NCI-H146 (cell line): ENCODE measurements at regions not wholly inside any gene's neighbourhood (a gene's known extent, or its start where the extent isn't known, plus 50 kb on each side); places are given as distances from the start of the nearest gene placed in this dataset.

ENCODE experiments used
- DNase-seq: peaks from one replicate; lab custom pipeline; 2025; lab: John Stamatoyannopoulos, UW

DNA sequence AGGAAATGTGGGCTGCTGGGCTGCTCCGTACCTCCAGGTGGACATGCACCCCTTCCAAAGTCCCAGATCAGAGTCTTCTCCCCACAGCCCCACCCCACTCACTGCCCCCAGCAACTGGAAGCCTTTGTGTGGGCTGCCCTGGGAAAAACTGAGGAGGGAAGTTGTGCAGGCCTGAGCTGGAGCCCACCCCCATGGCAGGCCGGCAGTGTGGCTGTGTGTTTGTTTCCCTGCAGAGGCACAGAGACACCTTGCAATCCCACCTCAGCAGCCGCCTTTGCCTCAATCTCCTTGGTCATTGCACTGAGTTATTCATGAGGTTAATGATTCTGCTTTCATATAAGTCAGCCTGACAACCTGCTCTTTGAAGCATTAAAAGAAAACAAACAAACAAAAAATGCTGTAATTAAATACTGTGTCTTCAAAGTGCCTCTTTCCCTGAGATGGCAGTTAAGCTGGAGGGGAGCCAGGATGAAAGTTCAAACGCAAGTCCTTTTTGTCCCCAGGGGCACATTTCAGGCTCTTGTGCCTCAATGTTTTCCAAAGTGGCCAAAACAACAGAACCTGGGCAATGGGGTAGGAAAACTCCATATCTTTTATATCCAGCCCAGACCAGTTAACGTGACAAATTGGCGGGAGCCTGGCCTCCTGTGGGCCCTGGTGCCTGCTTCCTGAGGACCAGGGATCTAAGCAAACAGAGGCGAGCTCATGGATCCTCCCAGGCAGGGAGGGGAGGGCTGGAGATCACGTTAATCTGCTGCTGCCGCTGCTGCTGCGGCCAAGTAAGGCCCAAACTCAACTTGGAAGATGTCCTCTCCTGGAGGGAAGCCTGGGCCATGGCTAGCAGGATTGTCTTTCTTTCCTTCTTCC, 51.9 kb upstream of the TSPAN11 start:
- DNase-seq, result peak; percentile 73

GRCh38 chr12:30870491-30871265, 55.9 kb upstream of the TSPAN11 start:
- no peak for DNase-seq

GRCh38 chr12:30867415-30867814, 59.1 kb upstream of the TSPAN11 start:
- no peak for DNase-seq

GRCh38 chr12:30866256-30866655, 60.3 kb upstream of the TSPAN11 start:
- no peak for DNase-seq

- DNase-seq, result no peak
Measured at GRCh38 chr12:30863839-30864238, 62.7 kb upstream of the TSPAN11 start.

- DNase-seq, result no peak
Measured at GRCh38 chr12:30862486-30862885, 64.1 kb upstream of the TSPAN11 start.

GRCh38 chr12:30859226-30859625, 67.3 kb upstream of the TSPAN11 start:
- DNase-seq, result no peak

GRCh38 chr12:30858471-30858870, 68.1 kb upstream of the TSPAN11 start:
- DNase-seq, result no peak

- DNase-seq, result no peak
Measured at GRCh38 chr12:30853561-30854133, 72.9 kb upstream of the TSPAN11 start.

DNA sequence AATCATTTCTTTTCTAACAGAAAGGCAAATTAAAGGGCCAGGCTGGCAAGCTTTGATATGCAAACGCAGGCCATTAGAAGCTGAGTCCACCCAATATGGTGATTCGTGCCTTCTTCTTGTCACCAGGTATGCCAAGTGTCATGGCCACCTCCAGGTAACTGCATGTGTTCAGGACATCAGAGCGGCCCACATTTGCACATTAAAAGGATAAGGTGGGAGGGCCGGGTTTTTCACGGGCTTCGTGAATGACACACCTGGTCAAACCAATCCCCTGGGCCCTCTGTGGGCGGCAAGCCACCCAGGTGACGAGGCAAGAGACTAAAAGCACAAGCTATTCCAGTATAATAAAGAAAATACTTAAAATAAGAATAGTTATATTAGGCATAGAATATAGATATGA, 75.9 kb upstream of the TSPAN11 start:
- peak; percentile 27 for DNase-seq

DNA sequence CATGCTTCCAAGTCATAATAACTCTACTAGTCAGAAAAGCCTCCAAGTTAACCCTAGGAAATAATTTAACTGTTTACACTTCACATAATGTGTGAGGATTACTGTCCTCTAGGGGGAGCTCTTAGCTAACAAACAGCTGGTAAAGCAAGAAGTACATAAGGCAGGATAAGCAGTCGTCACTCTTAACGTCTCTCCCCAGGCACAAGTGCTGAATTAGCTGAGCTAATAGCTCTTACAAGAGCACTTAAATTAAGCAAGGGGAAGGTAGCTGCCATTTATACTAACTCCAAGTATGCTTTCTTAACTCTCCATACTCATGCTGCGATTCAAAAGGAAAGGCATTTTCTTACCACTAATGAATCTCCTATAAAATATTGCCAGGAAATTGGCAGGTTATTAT, 79.3 kb upstream of the TSPAN11 start:
- peak; percentile 83 for DNase-seq

DNA sequence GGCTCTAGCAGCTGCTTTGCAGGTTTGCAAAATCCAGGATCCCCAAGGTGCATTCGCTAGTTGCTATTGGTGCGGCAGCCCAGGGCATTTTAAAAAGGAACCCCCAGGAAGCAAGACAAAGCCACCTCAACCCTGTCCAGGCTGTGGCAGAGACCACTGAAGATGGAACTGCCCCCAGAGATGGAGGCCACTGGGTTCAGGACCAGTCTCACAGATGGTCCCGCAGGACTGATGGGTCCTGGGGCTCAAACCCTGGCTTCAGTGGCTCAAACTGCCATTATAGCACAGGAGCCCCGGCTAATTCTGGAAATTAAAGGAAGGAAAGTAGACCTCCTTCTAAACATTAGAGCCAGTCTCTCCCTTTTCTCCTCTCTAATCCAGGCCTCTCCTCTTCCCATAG, 79.8 kb upstream of the TSPAN11 start:
- DNase-seq, result no peak

DNA sequence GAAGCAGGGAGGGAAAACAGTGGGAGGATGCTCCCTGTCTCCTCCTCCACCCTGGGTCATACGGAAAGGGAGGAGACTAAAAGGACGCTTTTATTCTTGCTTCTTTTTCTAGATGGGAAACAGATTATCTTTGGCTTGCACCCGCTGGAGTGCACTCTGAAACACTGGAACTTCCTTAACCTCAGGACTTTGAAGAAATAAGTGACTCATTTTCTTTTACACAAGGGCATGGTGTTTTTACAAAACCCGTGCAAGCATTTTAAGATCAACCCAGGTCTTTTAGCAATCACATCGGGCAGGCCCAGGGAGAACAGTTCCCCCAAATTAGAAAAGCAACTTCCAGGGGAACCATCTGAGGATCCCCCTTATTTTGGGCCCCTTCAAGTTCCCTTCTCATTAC, 80.9 kb upstream of the TSPAN11 start:
- DNase-seq, result no peak

DNA sequence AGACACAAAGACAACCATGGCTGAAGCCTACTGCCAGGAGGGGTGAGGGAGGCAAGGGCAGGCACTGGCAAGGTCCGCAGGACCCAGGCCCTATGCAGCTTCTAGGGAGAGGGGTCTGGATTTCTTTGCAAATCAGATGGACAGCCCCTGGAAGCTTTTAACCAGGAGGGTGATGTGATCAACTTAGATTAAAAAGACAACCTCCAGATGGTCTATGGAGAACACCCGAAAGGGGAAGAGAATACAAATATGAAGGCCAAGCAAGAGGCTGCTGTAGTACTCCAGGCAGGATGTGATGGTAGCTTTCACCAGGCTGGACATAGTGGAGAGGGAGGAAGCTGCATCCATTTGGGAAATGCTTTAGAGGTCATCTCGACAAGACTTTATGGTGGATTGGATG, 83.3 kb upstream of the TSPAN11 start:
- no peak for DNase-seq

- DNase-seq, result no peak
Measured at GRCh38 chr12:30840715-30841114, 85.8 kb upstream of the TSPAN11 start.

DNA sequence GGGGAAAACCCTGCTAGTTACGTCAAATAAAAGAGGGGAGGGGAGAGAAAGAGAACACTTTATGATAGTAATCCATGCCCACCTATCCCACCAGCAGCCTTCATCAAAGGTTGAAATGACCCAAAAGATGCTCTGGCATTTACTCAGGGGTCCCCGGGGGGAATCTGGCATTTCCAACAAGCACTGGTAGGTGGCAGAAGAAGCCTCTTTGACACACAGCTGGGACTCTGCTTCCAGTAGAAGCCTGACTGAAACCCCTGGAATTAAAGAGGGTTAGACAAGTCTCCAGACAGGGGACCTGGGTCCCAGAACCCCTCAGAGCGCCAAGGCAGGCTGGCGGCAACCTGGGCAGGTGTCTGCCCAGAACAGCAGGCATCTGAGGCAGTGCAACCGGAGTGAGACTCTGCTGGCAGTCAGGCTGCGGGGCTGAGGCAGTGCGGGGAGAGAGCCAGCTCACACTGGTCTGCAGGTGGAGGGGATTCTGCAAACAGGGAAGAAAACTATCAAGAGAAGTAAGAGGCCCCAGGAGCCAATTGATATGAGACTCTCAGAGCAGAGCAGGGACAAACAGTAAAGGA, 85.0 kb upstream of the CAPRIN2 start:
- no peak for DNase-seq

DNA sequence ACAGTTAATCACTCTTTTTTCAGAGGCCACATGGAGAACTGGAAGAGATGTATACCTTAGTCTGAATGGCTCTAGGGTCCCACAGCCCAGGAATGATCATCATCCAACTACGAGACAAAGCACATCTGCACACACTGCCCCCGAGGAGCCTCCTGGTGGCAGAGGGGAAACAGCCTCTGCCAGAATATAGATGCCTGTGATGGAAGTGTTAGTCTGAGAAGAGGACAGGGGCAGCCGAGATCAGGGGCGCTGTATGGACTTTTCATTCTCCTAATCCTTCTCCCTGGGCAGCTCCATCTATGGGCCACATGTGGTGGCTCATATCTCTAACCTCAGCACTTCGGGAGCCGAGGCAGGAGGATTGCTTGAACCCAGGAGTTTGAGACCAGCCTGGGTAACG, 82.8 kb upstream of the CAPRIN2 start:
- DNase-seq, result no peak

DNA sequence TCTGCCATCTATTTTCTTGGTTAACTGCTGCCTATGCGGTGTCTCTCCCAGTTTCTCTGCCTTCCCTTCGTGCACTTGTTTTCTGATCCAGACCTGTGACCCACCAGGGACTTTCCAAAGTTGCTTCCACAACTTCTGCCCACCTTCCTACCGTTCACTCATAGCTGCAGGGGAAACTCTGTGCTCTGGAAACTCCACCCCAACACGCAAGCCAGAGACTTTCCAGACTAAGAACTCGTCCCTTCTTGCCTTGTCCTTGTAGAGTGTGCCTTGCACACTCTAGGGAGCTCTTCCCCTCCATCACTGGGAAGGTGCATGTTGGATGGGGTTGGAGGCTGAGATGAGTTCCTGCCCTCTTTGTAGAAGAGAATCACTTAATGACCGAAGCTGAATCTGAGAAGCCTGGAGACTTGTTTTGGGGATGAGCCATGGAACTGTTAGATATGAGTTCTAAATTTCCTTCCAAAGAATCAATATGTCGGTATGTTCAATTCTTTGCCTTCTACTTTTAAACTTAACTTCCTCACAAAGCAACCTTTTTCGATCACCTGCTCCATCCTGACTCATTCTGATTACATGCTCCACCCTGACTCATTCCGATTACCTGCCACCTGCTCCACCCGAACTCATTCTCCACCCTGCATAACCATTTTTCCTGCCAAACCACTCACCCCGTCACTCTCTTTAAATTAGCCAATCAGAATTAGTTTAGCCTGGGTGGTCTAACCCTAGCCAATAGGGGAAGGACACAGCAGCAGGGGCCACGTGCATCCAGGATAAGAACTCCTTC, 82.1 kb upstream of the CAPRIN2 start:
- DNase-seq, result no peak

GRCh38 chr12:30835216-30835615, 80.5 kb upstream of the CAPRIN2 start:
- no peak for DNase-seq

- no peak for DNase-seq
Measured at GRCh38 chr12:30830751-30831150, 76.0 kb upstream of the CAPRIN2 start.

DNA sequence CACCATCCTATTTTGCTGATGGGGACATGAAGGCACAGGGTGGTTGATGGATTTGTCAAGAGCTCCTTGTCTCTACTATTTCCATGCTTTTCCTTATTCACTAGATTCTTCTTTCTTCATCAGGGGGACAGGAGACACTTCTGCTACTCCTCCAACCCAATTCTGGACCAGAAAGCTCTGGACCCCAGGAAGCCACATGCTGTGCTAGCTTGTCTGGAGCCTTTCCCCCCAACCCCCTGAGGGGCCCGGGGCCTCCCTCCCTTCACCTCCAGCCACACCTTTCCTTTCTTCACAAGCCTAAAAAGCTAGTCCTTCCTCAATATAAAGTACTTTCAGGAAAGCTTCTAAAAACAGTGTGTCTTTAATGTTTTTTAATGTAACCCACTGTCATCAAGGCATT, 75.1 kb upstream of the CAPRIN2 start:
- DNase-seq, result no peak

- DNase-seq, result no peak
Measured at GRCh38 chr12:30828686-30829085, 73.9 kb upstream of the CAPRIN2 start.
